ENCODE measurements at regions not wholly inside any gene's neighbourhood (a gene's known extent, or its start where the extent isn't known, plus 50 kb on each side); places are given as distances from the start of the nearest gene placed in this dataset.
"Not testable (repeated sequence)": the region's sequence is repeated elsewhere in the genome, so short reads cannot be mapped to it uniquely, and the experiment has no call there.

DNA sequence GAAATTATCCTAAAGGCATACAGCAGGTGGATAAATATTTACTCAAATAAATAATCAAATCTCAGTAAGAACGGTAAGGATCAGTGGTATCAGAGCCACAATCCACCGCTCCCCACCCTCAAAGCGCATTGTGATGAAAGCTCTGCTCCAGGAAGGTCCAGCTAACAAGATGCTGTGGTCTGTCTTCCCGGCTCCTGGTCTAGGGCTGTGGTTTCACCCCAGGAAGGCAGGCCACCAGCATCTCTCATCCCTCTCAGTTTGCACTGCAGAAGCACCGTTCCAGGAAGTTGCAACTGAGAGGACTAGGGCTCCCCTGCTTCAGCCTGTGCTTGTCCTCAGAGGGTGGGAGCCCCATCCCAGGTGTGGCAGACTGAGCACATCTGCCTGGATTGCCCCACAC is 86.1 kb upstream of the SAMD11 start:
- TF ChIP-seq, protein P1, sequence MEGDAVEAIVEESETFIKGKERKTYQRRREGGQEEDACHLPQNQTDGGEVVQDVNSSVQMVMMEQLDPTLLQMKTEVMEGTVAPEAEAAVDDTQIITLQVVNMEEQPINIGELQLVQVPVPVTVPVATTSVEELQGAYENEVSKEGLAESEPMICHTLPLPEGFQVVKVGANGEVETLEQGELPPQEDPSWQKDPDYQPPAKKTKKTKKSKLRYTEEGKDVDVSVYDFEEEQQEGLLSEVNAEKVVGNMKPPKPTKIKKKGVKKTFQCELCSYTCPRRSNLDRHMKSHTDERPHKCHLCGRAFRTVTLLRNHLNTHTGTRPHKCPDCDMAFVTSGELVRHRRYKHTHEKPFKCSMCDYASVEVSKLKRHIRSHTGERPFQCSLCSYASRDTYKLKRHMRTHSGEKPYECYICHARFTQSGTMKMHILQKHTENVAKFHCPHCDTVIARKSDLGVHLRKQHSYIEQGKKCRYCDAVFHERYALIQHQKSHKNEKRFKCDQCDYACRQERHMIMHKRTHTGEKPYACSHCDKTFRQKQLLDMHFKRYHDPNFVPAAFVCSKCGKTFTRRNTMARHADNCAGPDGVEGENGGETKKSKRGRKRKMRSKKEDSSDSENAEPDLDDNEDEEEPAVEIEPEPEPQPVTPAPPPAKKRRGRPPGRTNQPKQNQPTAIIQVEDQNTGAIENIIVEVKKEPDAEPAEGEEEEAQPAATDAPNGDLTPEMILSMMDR (IDR thresholded peaks at IDR 0.05): not testable (repeated sequence)
- TF ChIP-seq POLR2A (IDR thresholded peaks at IDR 0.05): not testable (repeated sequence)

Measured in testis (tissue), 2 donors.